Keratinocyte (primary cell): ENCODE measurements at regions not wholly inside any gene's neighbourhood (a gene's known extent, or its start where the extent isn't known, plus 50 kb on each side); places are given as distances from the start of the nearest gene placed in this dataset.

ENCODE experiments used
- DNase-seq: peaks from one replicate; pipeline ENCODE4 v3.0.0-alpha.2; 2011; ENCODE audit warnings: low read depth, missing footprints, low spot score
- FAIRE-seq: peaks from 2 replicates; lab custom pipeline; 2011; peaks lifted over from hg19 to GRCh38; lab: Jason Lieb, UNC
- H2AFZ ChIP-seq: 2 replicates; pipeline ENCODE4 v1.6.0; 2012; ENCODE audit warnings: low read length, control low read depth, inconsistent platforms; ENCODE audit not compliant: control insufficient read depth
- H3K27ac ChIP-seq: 2 replicates; pipeline ENCODE4 v1.5.1; 2011; ENCODE audit warnings: low read length; ENCODE audit not compliant: control insufficient read depth, insufficient read depth
- H3K27me3 ChIP-seq: 3 replicates; pipeline ENCODE4 v1.6.0; 2011; ENCODE audit warnings: low read length; ENCODE audit not compliant: control insufficient read depth, insufficient read depth; ENCODE audit errors: extremely low read depth
- H3K36me3 ChIP-seq, 2 experiments: 2 replicates in 1 of 2; 3 replicates in 1 of 2; pipeline ENCODE4 v1.5.1; 2011; ENCODE audit warnings: low read length in 2 of 2, mild to moderate bottlenecking in 1 of 2; ENCODE audit not compliant: control insufficient read depth in 2 of 2, insufficient read depth in 2 of 2; ENCODE audit errors: extremely low read depth in 1 of 2
- H3K4me1 ChIP-seq: 3 replicates; pipeline ENCODE4 v1.5.1; 2011; ENCODE audit warnings: low read length; ENCODE audit not compliant: control insufficient read depth, insufficient read depth; ENCODE audit errors: extremely low read depth
- H3K4me2 ChIP-seq: 3 replicates; pipeline ENCODE4 v1.6.0; 2011; ENCODE audit warnings: low read depth, low read length; ENCODE audit not compliant: control insufficient read depth, insufficient read depth; ENCODE audit errors: extremely low read depth
- H3K4me3 ChIP-seq, 3 experiments: fragments of 200-600 bp in 1 of 3; sonication (generic) in 1 of 3; 2 replicates in 2 of 3; 3 replicates in 1 of 3; pipeline ENCODE4 v1.5.1; 2011 to 2016; ENCODE audit warnings: low read length in 3 of 3, mild to moderate bottlenecking in 3 of 3, control low read depth in 2 of 3, inconsistent platforms in 1 of 3, low read depth in 1 of 3, mixed read lengths in 1 of 3, mixed run types in 1 of 3, moderate library complexity in 1 of 3; ENCODE audit not compliant: control insufficient read depth in 2 of 3, insufficient read depth in 2 of 3; ENCODE audit errors: extremely low read depth in 1 of 3
- H3K79me2 ChIP-seq: 2 replicates; pipeline ENCODE4 v1.6.0; 2012; ENCODE audit warnings: low read length; ENCODE audit not compliant: control insufficient read depth, insufficient read depth
- H3K9ac ChIP-seq: 3 replicates; pipeline ENCODE4 v1.6.0; 2011; ENCODE audit warnings: low read length; ENCODE audit not compliant: control insufficient read depth, insufficient read depth; ENCODE audit errors: extremely low read depth
- H3K9me1 ChIP-seq: 3 replicates; pipeline ENCODE4 v1.6.0; 2011; ENCODE audit warnings: low read length; ENCODE audit not compliant: control insufficient read depth, insufficient read depth; ENCODE audit errors: extremely low read depth
- H3K9me3 ChIP-seq: 2 replicates; pipeline ENCODE4 v1.5.1; 2012; ENCODE audit warnings: low read depth, low read length; ENCODE audit not compliant: control insufficient read depth
- H4K20me1 ChIP-seq: 3 replicates; pipeline ENCODE4 v1.6.0; 2011; ENCODE audit warnings: low read length; ENCODE audit not compliant: control insufficient read depth, insufficient read depth; ENCODE audit errors: extremely low read depth
- EZH2 ChIP-seq: IDR thresholded peaks from one replicate; pipeline ENCODE4 v1.6.1; 2012; ENCODE audit warnings: inconsistent platforms, mild to moderate bottlenecking, low read length, moderate library complexity
- dilution Hi-C: fragments of 300-500 bp; cut with MboI; formaldehyde crosslinking; loops from one replicate; pipeline ENCODE4 v1.7.0; 2020; ENCODE audit warnings: low sequenced_read_pairs; ENCODE audit not compliant: extremely low pct_ligation_motif_present
- small RNA-seq, 3 experiments: library from RNA; depleted of rRNA; stranded (forward); fragments of <200 nt; gene quantifications; one replicate each; pipeline ENCODE3, GENCODE V24; 2012; ENCODE audit warnings: low read depth in 3 of 3, low replicate concordance in 1 of 3; ENCODE audit not compliant: insufficient read length in 3 of 3
- TF ChIP-seq, protein P1 (sequence below), 3 experiments: IDR thresholded peaks in 1 of 3; conservative IDR thresholded peaks in 1 of 3; optimal IDR thresholded peaks in 1 of 3; 2 replicates in 2 of 3; 3 replicates in 1 of 3; pipeline versions ENCODE3 to v1.5.1; 2011; ENCODE audit warnings: low read length in 3 of 3, mild to moderate bottlenecking in 3 of 3, moderate library complexity in 2 of 3, control low read depth in 1 of 3, inconsistent platforms in 1 of 3; ENCODE audit not compliant: insufficient read depth in 2 of 3; ENCODE audit errors: extremely low read depth in 1 of 3

DNA sequence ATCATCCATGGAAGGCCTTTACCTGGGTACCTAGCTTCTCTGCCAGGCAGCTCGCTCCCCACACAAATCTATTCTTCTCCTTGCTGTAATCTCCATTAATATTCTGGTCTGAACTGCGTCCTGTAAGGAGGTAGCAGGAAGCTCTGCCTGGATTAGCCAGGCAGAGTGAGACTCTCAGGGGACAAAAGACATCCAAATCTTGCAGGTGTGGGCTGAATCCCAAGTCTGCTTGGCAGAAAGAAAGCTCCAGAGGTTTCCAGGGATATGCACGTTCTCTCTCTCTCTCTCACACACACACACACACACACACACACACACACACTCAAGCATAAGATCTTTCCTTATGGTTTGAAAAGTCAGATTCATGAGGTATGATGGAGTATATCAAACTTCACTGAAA, 66.5 kb downstream of the THNSL2 start:
- Histone ChIP-seq H3K9me1 (no peaks in the 10 kb centered on the region), H3K79me2 (no peaks in the 10 kb centered on the region), H3K27me3 (no peaks in the 10 kb centered on the region), H4K20me1 (no peaks in the 10 kb centered on the region), H3K9me3 (no peaks in the 10 kb centered on the region), H2AFZ (no peak overlapping the region), H3K4me3 (no peak overlapping the region), H3K4me2 (no peak overlapping the region), H3K36me3 (no peaks in the 10 kb centered on the region), H3K9ac (no peak overlapping the region), H3K27ac (no peak overlapping the region), H3K4me1 (no peaks in the 10 kb centered on the region)
- dilution Hi-C loops = no loop called here
- TF ChIP-seq, protein P1, sequence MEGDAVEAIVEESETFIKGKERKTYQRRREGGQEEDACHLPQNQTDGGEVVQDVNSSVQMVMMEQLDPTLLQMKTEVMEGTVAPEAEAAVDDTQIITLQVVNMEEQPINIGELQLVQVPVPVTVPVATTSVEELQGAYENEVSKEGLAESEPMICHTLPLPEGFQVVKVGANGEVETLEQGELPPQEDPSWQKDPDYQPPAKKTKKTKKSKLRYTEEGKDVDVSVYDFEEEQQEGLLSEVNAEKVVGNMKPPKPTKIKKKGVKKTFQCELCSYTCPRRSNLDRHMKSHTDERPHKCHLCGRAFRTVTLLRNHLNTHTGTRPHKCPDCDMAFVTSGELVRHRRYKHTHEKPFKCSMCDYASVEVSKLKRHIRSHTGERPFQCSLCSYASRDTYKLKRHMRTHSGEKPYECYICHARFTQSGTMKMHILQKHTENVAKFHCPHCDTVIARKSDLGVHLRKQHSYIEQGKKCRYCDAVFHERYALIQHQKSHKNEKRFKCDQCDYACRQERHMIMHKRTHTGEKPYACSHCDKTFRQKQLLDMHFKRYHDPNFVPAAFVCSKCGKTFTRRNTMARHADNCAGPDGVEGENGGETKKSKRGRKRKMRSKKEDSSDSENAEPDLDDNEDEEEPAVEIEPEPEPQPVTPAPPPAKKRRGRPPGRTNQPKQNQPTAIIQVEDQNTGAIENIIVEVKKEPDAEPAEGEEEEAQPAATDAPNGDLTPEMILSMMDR (optimal IDR thresholded peaks at IDR 0.05 in 1 of 3, IDR thresholded peaks at IDR 0.05 in 1 of 3, conservative IDR thresholded peaks at IDR 0.05 in 1 of 3; ENCODE audit: extremely low read depth in 1 of 3, insufficient read depth in 2 of 3, low read length in 3 of 3) = no peak
- no peak for TF ChIP-seq EZH2
- no peak for FAIRE-seq
- DNase-seq = no peak

Small RNA genes in the stretch of these regions (small RNA-seq; reads per million reads assigned to genes)
- 0 reads per million in 3 experiments for gene RF00026
- gene RNU6-1168P = 0 reads per million in 3 experiments
